GM18873 (cell line): ENCODE measurements at regions not wholly inside any gene's neighbourhood (a gene's known extent, or its start where the extent isn't known, plus 50 kb on each side); places are given as distances from the start of the nearest gene placed in this dataset.

ENCODE experiments used
- ATAC-seq: cut with Tn5 transposase; IDR thresholded peaks from one replicate; pipeline ENCODE4 v1.9.1; 2021; ENCODE audit warnings: mild to moderate bottlenecking, moderate library complexity, moderate number of reproducible peaks; ENCODE audit not compliant: unreplicated experiment, low FRiP score

GRCh38 chr20:6715401-6715941 lies 52.0 kb upstream of the BMP2 start:
- ATAC-seq = no peak

GRCh38 chr20:6714279-6714711 lies 53.2 kb upstream of the BMP2 start:
- no peak for ATAC-seq

GRCh38 chr20:6711951-6712649 lies 55.4 kb upstream of the BMP2 start:
- no peak for ATAC-seq

- no peak for ATAC-seq
Measured at GRCh38 chr20:6709910-6710595, 57.4 kb upstream of the BMP2 start.

GRCh38 chr20:6708010-6708409 lies 59.5 kb upstream of the BMP2 start:
- no peak for ATAC-seq

- ATAC-seq = no peak
Measured at GRCh38 chr20:6707321-6707831, 60.1 kb upstream of the BMP2 start.

- ATAC-seq = no peak
Measured at GRCh38 chr20:6705926-6706548, 61.4 kb upstream of the BMP2 start.

- ATAC-seq = no peak
Measured at GRCh38 chr20:6705106-6705766, 62.2 kb upstream of the BMP2 start.

- no peak for ATAC-seq
Measured at GRCh38 chr20:6704132-6704861, 63.2 kb upstream of the BMP2 start.

GRCh38 chr20:6703656-6704055 lies 63.8 kb upstream of the BMP2 start:
- no peak for ATAC-seq

GRCh38 chr20:6703047-6703446 lies 64.4 kb upstream of the BMP2 start:
- ATAC-seq = no peak

- ATAC-seq = no peak
Measured at GRCh38 chr20:6702144-6702543, 65.3 kb upstream of the BMP2 start.

- no peak for ATAC-seq
Measured at GRCh38 chr20:6700563-6701329, 66.7 kb upstream of the BMP2 start.

GRCh38 chr20:6699921-6700562 lies 67.4 kb upstream of the BMP2 start:
- ATAC-seq = no peak

GRCh38 chr20:6698723-6699122 lies 68.8 kb upstream of the BMP2 start:
- no peak for ATAC-seq

- no peak for ATAC-seq
Measured at GRCh38 chr20:6698056-6698455, 69.4 kb upstream of the BMP2 start.

GRCh38 chr20:6697228-6697972 lies 70.1 kb upstream of the BMP2 start:
- no peak for ATAC-seq

- ATAC-seq = no peak
Measured at GRCh38 chr20:6696001-6696400, 71.5 kb upstream of the BMP2 start.
